ENCODE measurements at regions not wholly inside any gene's neighbourhood (a gene's known extent, or its start where the extent isn't known, plus 50 kb on each side); places are given as distances from the start of the nearest gene placed in this dataset.
"Not testable (repeated sequence)": the region's sequence is repeated elsewhere in the genome, so short reads cannot be mapped to it uniquely, and the experiment has no call there.

DNA sequence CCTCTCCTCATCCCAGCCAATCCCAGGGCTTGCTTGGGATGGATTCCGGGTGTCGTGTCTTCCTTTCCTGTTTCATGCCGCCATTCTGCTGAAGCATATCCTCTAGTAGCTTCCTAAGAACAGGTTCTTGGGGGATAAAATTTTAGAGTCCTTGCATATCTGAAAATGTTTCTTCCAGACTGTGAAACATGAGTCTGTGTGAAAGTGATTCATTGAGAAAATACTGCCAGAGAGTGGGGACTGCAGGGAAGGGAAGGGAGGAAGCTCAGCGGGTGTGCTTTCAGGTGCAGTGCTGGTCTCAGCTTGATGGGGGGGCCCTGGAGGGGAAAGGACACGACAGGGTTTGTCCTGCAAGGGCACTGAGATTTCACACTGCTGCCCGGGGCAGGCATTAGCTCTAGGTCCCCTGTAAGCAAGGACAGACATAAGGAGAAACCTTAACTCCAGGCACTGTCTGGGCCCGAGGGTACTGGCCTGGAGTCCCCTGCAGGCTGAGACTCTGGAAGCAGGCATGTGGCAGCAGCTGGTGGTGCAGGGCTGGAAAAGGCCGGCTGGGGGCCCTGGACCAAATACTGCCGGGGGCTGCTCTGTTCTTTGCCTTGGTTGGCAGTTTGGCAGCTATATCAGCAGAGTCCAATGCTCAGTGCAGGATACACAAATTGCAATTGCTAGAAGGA is 97.6 kb upstream of the HS6ST1 start:
- no peak for DNase-seq

GRCh38 chr2:128416806-128417205 is 98.1 kb upstream of the HS6ST1 start:
- no peak for DNase-seq

GRCh38 chr2:128417264-128417663 is 98.6 kb upstream of the HS6ST1 start:
- DNase-seq: not testable (repeated sequence)

GRCh38 chr2:128420131-128420530 is 101.5 kb upstream of the HS6ST1 start:
- DNase-seq: no peak

- DNase-seq: no peak
Measured at GRCh38 chr2:128420776-128421175, 102.1 kb upstream of the HS6ST1 start.

DNA sequence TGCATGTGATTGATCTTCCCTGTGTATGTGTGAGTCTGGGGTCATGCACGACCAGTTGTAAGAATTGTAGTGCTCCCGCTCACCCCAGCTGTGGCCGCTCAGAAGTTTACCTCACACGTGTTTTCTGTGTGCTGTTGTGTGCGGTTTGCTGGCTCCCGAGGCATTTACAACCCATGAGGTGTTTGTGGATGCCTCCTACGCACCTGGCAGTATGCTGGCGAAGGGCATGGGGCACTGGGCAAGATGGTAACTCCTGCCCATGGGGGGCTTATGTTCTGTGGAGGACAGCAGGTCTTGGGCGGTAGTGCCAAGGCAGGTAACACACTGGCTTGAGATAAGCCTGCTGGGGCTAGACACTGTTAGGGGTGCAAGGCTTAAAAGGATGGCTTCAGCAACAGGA is 102.6 kb upstream of the HS6ST1 start:
- DNase-seq: no peak

GRCh38 chr2:128421861-128422311 is 103.2 kb upstream of the HS6ST1 start:
- no peak for DNase-seq

GRCh38 chr2:128422571-128422970 is 103.9 kb upstream of the HS6ST1 start:
- no peak for DNase-seq

DNA sequence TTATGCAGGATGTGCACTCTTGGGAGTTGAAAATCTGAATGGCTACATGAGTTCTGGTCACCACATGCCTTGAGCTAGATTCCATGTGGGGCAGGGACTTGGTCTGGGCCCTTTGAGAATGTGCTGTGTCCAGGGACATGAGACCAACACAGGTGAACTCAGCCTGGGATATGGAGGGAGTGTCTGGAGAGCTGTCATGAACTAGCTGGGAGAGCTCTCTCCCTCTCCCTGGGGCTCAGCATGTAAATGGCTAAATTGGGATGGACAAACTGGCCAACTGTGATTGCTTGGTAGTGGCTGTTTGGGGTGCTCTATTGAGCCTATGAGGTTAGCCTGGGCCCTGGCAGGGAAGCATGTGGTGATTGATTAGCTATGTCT is 105.1 kb upstream of the HS6ST1 start:
- DNase-seq: no peak

GRCh38 chr2:128424406-128425171 is 105.9 kb upstream of the HS6ST1 start:
- DNase-seq: no peak

- no peak for DNase-seq
Measured at GRCh38 chr2:128425216-128425615, 106.5 kb upstream of the HS6ST1 start.

- DNase-seq: no peak
Measured at GRCh38 chr2:128425731-128426620, 107.3 kb upstream of the HS6ST1 start.

GRCh38 chr2:128427413-128427755 is 108.7 kb upstream of the HS6ST1 start:
- DNase-seq: no peak

DNA sequence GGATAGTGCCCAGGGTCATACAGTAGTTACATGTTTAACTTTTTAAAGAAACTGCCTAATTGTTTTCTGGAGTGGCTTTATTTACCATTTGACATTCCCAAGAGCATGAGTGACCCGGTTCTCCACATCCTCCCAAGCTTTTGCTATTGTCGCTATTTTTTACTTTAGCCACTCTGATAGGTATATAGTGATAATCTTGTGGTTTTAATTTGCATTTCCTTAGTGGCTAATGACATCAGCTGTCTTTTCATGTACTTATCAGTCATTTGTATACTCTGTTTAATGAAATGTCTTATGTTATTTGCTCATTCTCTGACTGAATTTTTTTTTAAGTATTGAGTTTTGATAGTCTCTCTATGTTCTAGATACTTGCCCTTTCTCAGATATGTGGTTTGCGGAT is 109.7 kb upstream of the HS6ST1 start:
- DNase-seq: no peak

DNA sequence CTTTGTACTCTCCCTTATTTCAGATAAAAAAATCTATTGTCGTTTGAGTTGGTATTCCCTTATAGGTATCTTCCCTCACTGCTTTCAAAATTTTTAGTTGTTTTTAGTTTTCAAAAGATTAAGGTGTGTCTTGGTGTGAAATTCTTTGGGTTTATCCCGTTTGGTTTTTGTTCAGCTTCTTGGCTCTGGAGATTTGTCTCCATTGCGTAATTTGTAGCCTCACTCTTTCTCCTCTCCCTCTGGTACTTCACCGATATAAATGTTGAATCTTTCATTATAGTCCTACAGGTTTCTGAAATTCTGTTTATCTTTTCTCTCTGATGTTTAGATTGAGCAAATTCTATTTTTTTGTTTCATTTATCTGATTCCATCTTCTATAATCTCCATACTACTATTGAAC is 113.8 kb upstream of the HS6ST1 start:
- no peak for DNase-seq

DNA sequence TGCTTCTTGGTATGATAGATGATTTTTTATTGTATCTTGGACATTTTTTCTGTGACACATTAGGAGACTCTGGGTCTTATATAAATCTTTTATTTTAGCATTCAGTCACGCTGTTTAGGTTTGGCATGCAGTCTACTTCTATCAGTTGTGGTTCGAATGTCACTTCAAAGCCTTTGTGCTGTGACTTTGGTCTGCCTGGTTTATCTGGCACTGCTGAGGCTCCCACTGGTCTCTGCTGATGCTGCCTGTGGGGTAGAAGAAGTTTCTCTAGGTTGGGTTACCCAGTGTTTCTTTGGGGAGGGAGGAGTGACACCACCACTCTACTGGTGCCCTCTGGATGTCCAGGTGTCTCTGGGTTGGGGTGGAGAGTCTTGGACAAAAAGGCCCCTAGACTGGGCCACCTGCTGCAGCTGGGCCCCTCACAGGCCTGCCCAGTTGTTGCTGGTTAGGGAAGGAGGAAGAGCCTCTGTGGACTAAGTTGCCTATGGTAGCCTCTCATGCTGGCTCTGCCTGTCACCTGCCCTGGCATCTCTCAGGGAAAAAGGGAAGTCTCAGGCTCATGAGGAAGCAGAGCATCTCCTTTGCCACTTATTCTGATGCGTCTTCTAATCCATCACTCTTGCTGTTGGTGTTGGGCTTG is 115.4 kb upstream of the HS6ST1 start:
- no peak for DNase-seq

GRCh38 chr2:128435576-128436478 is 117.2 kb upstream of the HS6ST1 start:
- DNase-seq: no peak

- DNase-seq: no peak
Measured at GRCh38 chr2:128436479-128437203, 118.0 kb upstream of the HS6ST1 start.

GRCh38 chr2:128437204-128437565 is 118.5 kb upstream of the HS6ST1 start:
- no peak for DNase-seq

DNA sequence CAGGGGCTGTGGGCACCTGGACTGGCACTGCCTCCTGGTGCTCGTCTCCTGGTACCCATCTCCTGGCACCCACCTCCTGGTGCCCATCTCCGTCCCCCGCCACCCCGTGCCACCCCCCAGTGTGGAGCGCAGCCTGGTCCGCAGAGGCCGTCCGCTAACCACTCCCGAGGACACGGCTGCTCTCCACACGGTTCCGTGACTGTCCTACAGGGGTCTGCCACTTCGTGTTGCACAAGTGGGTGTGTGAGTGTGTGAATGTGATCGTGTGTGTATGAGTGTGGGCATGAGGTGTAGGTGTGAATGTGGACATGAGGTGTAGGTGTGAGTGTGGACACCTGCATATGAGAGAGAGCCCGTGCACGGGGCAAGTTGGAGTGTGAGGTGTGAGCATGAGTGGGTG is 119.4 kb upstream of the HS6ST1 start:
- DNase-seq: no peak

- no peak for DNase-seq
Measured at GRCh38 chr2:128438586-128438985, 119.9 kb upstream of the HS6ST1 start.
